SK-N-MC (cell line): ENCODE measurements at regions not wholly inside any gene's neighbourhood (a gene's known extent, or its start where the extent isn't known, plus 50 kb on each side); places are given as distances from the start of the nearest gene placed in this dataset.

ENCODE experiments used
- EZH2 ChIP-seq: fragments of 200-600 bp; sonication (generic); IDR thresholded peaks from one replicate; pipeline ENCODE4 v1.6.1; 2017; ENCODE audit warnings: antibody characterized with exemption
- FOXP2 ChIP-seq: optimal IDR thresholded peaks from 2 replicates; pipeline ENCODE3; 2011; ENCODE audit warnings: mild to moderate bottlenecking, moderate library complexity; ENCODE audit not compliant: insufficient read depth; ENCODE audit errors: extremely low read length, control extremely low read depth
- POLR2AphosphoS5 ChIP-seq: IDR thresholded peaks from 2 replicates; pipeline ENCODE4 v1.6.1; 2012; ENCODE audit warnings: mild to moderate bottlenecking, low read depth, low read length, borderline replicate concordance

- no peak for TF ChIP-seq POLR2AphosphoS5
- TF ChIP-seq EZH2: no peak
- TF ChIP-seq FOXP2: no peak
Measured at GRCh38 chrX:40855411-40855810, 120.1 kb upstream of the MED14 start.
